ENCODE measurements at regions not wholly inside any gene's neighbourhood (a gene's known extent, or its start where the extent isn't known, plus 50 kb on each side); places are given as distances from the start of the nearest gene placed in this dataset.

DNA sequence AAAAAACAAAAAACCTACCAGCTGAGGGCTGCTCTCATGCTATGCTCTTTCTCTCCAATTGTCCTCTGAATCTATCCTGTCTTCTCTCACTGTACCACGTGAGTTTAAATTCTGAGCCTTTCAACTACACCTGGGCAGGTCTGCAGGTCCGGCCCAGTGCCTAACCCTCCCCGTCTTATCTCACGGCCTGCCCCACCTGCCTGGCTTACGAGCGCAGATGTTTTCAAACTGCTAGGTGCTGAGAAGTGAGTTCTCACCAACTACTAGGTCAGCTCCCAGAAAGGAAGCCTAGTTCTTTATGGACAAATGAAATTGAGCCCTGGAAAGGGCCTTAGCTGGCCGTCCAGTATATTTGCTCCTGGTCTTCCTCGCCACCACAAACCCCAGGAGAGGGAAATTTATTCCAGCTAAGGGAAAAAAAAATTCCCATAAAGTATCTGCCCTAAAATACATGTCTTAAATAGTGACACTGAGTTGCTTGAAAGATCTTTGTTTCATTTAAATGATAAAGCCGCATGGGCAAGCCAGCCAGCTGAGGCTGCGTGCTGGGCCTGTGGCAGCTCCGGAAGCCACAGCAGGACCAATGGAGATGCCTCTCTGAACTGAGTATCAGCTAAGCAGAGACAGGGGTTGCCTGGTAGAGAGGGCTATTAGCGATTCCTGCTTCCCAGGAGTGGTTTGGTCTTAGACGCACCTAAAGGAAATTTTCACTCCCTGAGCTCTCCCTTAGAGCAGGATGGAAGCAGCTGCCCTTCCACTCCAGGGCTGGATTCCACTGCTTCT is 92.5 kb upstream of the NCK2 start:
- DNase-seq (ENCODE audit: low read depth in 2 of 2) = no peak

DNA sequence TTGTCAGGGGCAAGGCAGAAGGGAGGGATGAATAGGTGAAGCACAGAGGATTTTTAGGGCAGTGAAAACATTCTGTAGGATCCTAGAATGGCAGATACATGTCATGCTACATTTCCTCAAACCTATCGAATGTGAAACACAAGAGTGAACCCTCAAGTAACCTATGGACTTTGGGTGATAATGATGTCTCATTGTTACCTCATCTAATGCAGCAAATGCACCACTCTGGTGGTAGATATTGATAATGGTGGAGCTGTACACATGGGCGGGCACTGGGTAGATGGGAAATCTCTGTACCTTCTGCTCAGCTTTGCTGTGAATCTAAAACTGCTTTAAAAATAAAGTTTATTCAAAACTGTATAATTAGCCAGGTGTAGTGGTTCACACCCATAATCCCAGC is 95.2 kb upstream of the NCK2 start:
- DNase-seq (ENCODE audit: low read depth in 2 of 2) = no peak

DNA sequence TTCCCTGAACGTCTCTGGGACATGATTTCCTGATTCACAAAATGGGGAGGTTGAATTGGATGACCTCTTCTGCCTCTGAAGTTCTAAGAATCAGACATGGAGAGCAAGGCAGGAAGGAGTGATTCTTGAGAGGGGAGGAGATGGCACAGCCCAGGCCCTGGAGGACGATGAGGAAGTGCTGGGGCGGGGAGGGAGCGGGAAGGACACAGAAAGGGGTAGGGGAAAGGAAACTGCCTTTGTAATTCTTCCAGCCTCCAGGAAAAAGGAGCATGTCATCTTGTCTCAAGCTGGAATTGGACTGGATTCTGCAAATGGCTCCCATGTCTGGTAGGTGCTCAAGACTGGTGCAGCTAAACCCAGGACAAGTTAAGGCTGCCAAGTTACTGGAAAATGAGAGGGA is 97.0 kb upstream of the NCK2 start:
- no peak for DNase-seq (ENCODE audit: low read depth in 2 of 2)

DNA sequence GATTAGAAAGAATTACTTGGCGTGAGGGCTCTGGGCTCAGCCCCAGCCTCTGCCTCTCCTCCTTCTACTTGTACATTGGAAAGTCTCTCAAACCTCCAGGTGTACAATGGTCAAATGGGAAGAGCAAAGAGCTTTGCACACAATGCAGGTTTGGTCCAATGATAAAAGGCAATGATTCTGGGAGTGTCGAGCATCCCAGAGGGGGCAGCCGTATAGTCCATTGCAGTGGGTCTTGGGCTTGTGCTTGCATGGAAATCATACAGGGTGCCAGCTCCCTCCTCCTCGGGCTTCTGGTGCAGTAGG is 98.0 kb upstream of the NCK2 start:
- DNase-seq (ENCODE audit: low read depth in 2 of 2) = no peak

GRCh38 chr2:105645938-105646773 is 98.6 kb upstream of the NCK2 start:
- DNase-seq (ENCODE audit: low read depth in 2 of 2) = no peak

- DNase-seq (ENCODE audit: low read depth in 2 of 2) = no peak
These were observed 99.4 kb upstream of the NCK2 start for GRCh38 chr2:105645031-105645937.

DNA sequence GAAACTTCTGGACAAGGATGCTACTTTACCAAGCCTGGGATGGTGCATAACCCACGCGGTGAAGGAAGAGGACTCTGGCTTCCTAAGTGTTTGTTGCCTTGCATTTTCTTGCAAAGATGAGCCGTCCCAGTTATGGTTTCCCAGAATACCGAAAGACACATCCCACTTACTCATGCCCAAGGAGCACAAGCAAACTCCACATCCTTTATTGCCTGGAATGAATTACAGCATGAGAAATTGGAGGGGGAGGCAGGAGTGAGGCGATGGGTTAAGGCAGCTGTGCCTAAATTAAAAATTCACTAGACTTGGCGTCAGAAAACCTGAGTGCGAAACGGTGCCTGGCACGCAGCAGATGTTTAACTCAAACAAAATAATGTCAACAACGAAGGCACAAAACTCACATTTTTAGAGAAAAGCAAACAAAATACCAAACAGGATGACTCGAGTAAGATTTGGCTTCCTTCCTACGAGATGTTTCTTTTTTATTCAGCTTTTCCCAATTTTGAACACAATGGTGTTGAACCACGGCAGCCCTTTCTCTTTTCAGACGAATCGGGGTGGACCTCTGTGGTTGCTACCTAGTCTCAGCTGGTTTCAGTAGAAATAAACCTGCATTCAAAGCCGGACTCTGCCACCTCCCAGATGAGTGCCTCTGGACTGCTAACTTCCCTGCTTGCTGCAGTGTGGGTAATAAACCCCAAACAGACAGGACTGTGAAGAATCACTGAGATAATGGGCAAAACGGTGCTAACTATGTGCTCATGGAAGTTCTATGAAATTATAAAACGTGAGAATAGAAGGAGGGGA is 100.3 kb upstream of the NCK2 start:
- no peak for DNase-seq (ENCODE audit: low read depth in 2 of 2)

GRCh38 chr2:105643405-105644173 is 101.1 kb upstream of the NCK2 start:
- no peak for DNase-seq (ENCODE audit: low read depth in 2 of 2)

DNA sequence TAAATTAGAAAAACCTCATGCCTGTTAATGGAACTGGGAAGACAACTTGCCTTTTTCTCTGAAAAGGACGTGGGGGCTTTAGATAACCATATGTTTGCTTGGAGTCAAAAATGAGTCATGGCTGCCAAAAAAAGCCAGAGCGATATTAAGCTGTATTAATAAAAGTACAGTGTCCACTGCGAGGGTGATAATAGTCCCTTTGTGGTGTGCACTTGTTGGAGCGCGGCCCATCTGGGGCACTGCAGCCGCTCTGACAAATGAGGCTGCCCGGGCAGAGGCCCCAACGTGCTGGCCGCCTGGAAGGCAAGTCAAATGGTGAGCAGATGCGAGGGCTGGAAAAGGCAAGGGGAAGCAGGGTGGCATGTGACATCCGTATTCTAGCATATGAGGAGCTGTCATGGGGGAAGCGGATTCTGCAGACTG is 103.3 kb upstream of the NCK2 start:
- no peak for DNase-seq (ENCODE audit: low read depth in 2 of 2)

GRCh38 chr2:105640246-105640645 is 104.5 kb upstream of the NCK2 start:
- no peak for DNase-seq (ENCODE audit: low read depth in 2 of 2)

GRCh38 chr2:105636109-105636740 is 108.5 kb upstream of the NCK2 start:
- DNase-seq (ENCODE audit: low read depth in 2 of 2) = no peak

DNA sequence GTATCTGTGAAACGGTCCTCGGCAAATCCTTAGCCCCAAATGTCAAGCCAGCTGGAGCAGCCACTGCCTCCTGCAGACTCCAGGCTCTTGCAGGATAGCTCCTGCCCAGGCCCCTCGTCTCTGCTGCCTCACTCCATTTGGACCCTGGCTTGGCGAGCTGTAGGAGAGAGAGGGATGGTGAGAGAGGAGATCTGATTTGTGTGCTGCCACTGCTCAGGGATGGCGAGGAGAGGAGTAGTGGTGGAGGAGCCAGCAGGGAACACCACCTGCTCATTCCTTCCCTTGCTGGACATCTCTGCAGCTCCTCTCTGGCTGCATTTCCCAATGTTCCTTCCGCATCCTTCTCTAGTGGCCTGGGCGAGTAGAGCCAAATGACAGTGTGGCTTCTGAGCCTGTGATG is 109.1 kb upstream of the NCK2 start:
- DNase-seq (ENCODE audit: low read depth in 2 of 2) = no peak

GRCh38 chr2:105634198-105634597 is 110.5 kb upstream of the NCK2 start:
- no peak for DNase-seq (ENCODE audit: low read depth in 2 of 2)

DNA sequence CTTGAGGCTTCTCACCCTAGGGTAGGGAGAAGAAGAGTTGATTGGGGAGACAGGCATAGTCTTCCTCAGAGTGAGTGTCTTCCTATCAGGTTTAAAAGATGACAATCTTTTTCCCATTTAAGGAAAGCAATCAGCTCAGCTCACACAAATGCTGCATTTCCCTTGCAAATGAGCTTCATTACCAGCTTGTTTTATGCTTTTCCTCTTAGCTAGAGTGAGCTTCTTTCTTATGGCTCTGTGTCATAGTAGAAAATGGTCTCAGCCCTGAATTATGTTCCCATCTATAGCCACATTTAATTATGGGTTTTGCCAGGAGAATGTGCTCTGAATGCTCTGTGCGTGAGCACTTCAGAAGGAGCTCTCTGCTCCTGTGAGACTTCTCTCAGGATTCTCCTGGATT is 112.8 kb upstream of the NCK2 start:
- DNase-seq (ENCODE audit: low read depth in 2 of 2) = no peak

DNA sequence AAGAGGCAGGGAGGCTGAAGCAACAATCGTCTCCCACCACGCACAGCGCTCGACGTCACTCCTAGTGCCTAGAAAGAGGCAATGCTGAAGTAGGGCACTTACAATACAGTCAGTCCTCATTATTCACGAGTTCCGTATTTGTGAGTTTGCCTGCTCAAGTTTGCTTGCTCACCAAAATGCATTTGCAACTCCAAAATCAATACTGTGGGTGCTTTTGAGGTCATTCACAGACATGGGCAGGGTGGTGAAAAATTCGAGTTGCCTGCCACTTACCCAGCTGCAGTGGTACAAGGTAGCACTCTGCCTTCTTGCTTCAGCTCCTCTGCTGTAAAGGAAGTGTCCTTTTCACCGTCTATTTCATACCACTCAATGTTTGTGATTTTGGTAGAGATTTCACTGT is 113.7 kb upstream of the NCK2 start:
- no peak for DNase-seq (ENCODE audit: low read depth in 2 of 2)

DNA sequence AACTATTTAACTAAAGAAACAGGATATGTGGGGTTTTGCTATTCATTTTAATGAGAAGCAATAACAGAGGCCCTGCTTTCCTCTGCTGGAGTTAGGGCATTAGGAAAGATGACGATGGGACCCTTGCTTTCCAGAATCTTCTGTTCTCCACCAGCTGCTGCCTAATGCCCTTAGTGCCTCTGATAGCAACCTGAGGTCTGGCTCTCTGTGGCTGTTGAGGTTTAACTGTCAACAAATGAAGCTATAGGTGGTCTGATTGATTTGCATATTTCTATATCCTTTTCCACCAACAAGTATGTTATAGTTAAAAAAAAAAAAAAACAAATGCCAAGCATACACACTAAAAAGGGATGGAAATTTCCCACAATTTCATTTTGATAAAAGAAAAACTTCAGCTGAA is 115.1 kb upstream of the NCK2 start:
- DNase-seq (ENCODE audit: low read depth in 2 of 2) = no peak

- no peak for DNase-seq (ENCODE audit: low read depth in 2 of 2)
These were observed 117.2 kb upstream of the NCK2 start for GRCh38 chr2:105627534-105627933.

DNA sequence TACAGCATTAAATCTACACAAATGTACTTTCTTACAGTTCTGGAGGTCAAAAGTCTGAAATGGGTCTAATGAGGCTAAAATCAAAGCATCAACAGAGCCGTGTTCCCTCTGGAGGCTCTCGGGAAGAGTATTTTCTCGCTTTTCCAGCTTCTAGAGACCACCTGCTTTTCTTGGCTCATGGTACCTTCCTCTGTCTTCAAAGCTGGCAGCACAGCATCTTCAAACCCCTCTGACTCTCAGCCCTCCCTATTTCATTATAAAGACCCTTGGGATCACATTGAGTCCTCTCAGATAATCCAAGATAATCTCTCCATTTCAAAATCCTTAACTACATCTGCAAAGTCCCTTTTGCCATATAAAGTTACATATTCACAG is 117.8 kb upstream of the NCK2 start:
- no peak for DNase-seq (ENCODE audit: low read depth in 2 of 2)

GRCh38 chr2:105626212-105626965 is 118.3 kb upstream of the NCK2 start:
- DNase-seq (ENCODE audit: low read depth in 2 of 2) = no peak

DNA sequence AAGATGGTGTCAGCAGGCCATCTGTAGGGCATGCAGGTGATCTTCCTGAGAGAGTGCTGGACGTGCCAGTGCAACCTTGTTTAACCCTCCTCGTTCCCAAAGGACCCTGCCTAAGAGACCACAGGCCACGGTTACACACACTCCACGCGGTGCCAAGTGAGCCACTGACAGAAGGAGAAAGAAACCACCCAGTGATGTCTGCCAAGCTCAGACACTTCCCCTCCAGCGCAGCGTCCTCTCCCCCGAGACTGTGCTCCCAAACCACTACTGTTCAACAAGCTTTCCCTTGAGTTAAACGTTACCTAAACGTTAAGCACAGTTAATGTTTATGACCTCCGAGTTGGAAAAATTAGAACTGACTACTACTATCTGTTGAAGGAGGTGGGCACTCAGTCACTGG is 119.1 kb upstream of the NCK2 start:
- no peak for DNase-seq (ENCODE audit: low read depth in 2 of 2)
